IPS DF 19.7 (cell line): ENCODE measurements at regions not wholly inside any gene's neighbourhood (a gene's known extent, or its start where the extent isn't known, plus 50 kb on each side); places are given as distances from the start of the nearest gene placed in this dataset.

Experiments used
- DNase-seq: peaks from one replicate; pipeline ENCODE4 v3.0.0-alpha.2; 2013; ENCODE audit warnings: low read depth, low spot score

- DNase-seq: no peak
Observed at GRCh38 chr11:28417601-28418323, 309.6 kb downstream of the METTL15 start.

- no peak for DNase-seq
Observed at GRCh38 chr11:28412029-28412428, 303.8 kb downstream of the METTL15 start.

GRCh38 chr11:28401446-28401845, 293.3 kb downstream of the METTL15 start:
- DNase-seq: no peak

GRCh38 chr11:28400331-28401100, 292.3 kb downstream of the METTL15 start:
- DNase-seq: no peak

- DNase-seq: no peak
Observed at GRCh38 chr11:28393348-28393747, 285.2 kb downstream of the METTL15 start.

- no peak for DNase-seq
Observed at GRCh38 chr11:28384418-28384817, 276.2 kb downstream of the METTL15 start.

- no peak for DNase-seq
Observed at GRCh38 chr11:28383456-28383855, 275.3 kb downstream of the METTL15 start.
